ENCODE measurements at regions not wholly inside any gene's neighbourhood (a gene's known extent, or its start where the extent isn't known, plus 50 kb on each side); places are given as distances from the start of the nearest gene placed in this dataset.

GRCh38 chr3:144912968-144913367 lies 941.3 kb downstream of the DIPK2A start:
- Histone ChIP-seq H3K27ac (ENCODE audit: low read depth, low read length) (no peak overlapping the region), H3K9me3 (ENCODE audit: control insufficient read depth, insufficient read depth, low read length) (peaks cover 3% of the 10 kb centered on the region; the same call in 1 of the 2 replicates), H3K27me3 (ENCODE audit: control insufficient read depth, insufficient read depth, low read length) (no peaks in the 10 kb centered on the region), H3K4me3 (ENCODE audit: low read depth, low read length) (no peak overlapping the region)
- DNase-seq (ENCODE audit: low read depth, low spot score): no peak
- CTCF ChIA-PET: no interaction called here
- TF ChIP-seq CTCF (IDR thresholded peaks at IDR 0.05; ENCODE audit: low read depth, low read length): no peak
- POLR2A ChIA-PET: no interaction called here

GRCh38 chr3:144915202-144915601 lies 943.6 kb downstream of the DIPK2A start:
- Histone ChIP-seq H3K27ac (ENCODE audit: low read depth, low read length) (no peak overlapping the region), H3K4me3 (ENCODE audit: low read depth, low read length) (no peak overlapping the region), H3K9me3 (ENCODE audit: control insufficient read depth, insufficient read depth, low read length) (no peaks in the 10 kb centered on the region), H3K27me3 (ENCODE audit: control insufficient read depth, insufficient read depth, low read length) (no peaks in the 10 kb centered on the region)
- DNase-seq (ENCODE audit: low read depth, low spot score): no peak
- POLR2A ChIA-PET: no interaction called here
- CTCF ChIA-PET: no interaction called here
- TF ChIP-seq CTCF (IDR thresholded peaks at IDR 0.05; ENCODE audit: low read depth, low read length): no peak

GRCh38 chr3:144921710-144922109 lies 950.1 kb downstream of the DIPK2A start:
- CTCF ChIA-PET: no interaction called here
- Histone ChIP-seq H3K27ac (ENCODE audit: low read depth, low read length) (no peak overlapping the region), H3K4me3 (ENCODE audit: low read depth, low read length) (no peak overlapping the region), H3K27me3 (ENCODE audit: control insufficient read depth, insufficient read depth, low read length) (no peaks in the 10 kb centered on the region), H3K9me3 (ENCODE audit: control insufficient read depth, insufficient read depth, low read length) (no peaks in the 10 kb centered on the region)
- TF ChIP-seq CTCF (IDR thresholded peaks at IDR 0.05; ENCODE audit: low read depth, low read length): no peak
- POLR2A ChIA-PET: no interaction called here
- DNase-seq (ENCODE audit: low read depth, low spot score): no peak

GRCh38 chr3:144923046-144923775 lies 951.6 kb downstream of the DIPK2A start:
- no peaks in the 10 kb centered on the region for H3K9me3 ChIP-seq (ENCODE audit: control insufficient read depth, insufficient read depth, low read length)
- DNase-seq (ENCODE audit: low read depth, low spot score): no peak
- POLR2A ChIA-PET: no interaction called here
- H3K4me3 ChIP-seq (ENCODE audit: low read depth, low read length): no peak overlapping the region
- CTCF ChIA-PET: no interaction called here
- no peaks in the 10 kb centered on the region for H3K27me3 ChIP-seq (ENCODE audit: control insufficient read depth, insufficient read depth, low read length)
- no peak overlapping the region for H3K27ac ChIP-seq (ENCODE audit: low read depth, low read length)
- TF ChIP-seq CTCF (IDR thresholded peaks at IDR 0.05; ENCODE audit: low read depth, low read length): no peak

GRCh38 chr3:144930431-144930830 lies 958.8 kb downstream of the DIPK2A start:
- no peaks in the 10 kb centered on the region for H3K27me3 ChIP-seq (ENCODE audit: control insufficient read depth, insufficient read depth, low read length)
- ChIA-PET POLR2A (no interaction called here), CTCF (no interaction called here)
- H3K9me3 ChIP-seq (ENCODE audit: control insufficient read depth, insufficient read depth, low read length): no peaks in the 10 kb centered on the region
- no peak for TF ChIP-seq CTCF (IDR thresholded peaks at IDR 0.05; ENCODE audit: low read depth, low read length)
- no peak overlapping the region for H3K27ac ChIP-seq (ENCODE audit: low read depth, low read length)
- no peak overlapping the region for H3K4me3 ChIP-seq (ENCODE audit: low read depth, low read length)
- no peak for DNase-seq (ENCODE audit: low read depth, low spot score)
